IMR-90 (cell line): ENCODE measurements at regions not wholly inside any gene's neighbourhood (a gene's known extent, or its start where the extent isn't known, plus 50 kb on each side); places are given as distances from the start of the nearest gene placed in this dataset.
"Not testable (repeated sequence)": the region's sequence is repeated elsewhere in the genome, so short reads cannot be mapped to it uniquely, and the experiment has no call there.

ENCODE experiments used
- ATAC-seq: fragments of 200-7000 bp; cut with Tn5 transposase; 2 replicates; pipeline ENCODE4 v1.9.1; 2020; ENCODE audit warnings: low read depth, mild to moderate bottlenecking, moderate library complexity
- BruUV-seq: library from RNA; stranded (reverse); fragments of 400-500 nt; replicated peaks from 2 replicates; lab custom pipeline; 2021; lab: Mats Ljungman, UMichigan
- CTCF ChIA-PET: fragments of 300-600 bp; formaldehyde crosslinking; extraction: SDS; loops from one replicate; lab custom pipeline; 2021; ENCODE audit warnings: antibody characterized with exemption; lab: Yijun Ruan, JAX
- POLR2A ChIA-PET: fragments of 300-600 bp; sonication (Branson Sonifier 250); formaldehyde crosslinking; loops from one replicate; lab custom pipeline; 2022; ENCODE audit warnings: antibody characterized with exemption; ENCODE audit not compliant: unreplicated experiment; lab: Charles Lee
- DNase-seq: peaks from one replicate; pipeline ENCODE4 v3.0.0; 2013
- H2AFZ ChIP-seq: replicated peaks from 2 replicates; pipeline ENCODE3; 2013; ENCODE audit warnings: low read length, mild to moderate bottlenecking; ENCODE audit not compliant: poor library complexity
- H2AK5ac ChIP-seq: 2 replicates; pipeline ENCODE4 v1.6.1; 2013; ENCODE audit warnings: low read depth, low read length, inconsistent platforms
- H2AK9ac ChIP-seq: replicated peaks from 2 replicates; pipeline ENCODE3; 2013; ENCODE audit warnings: mild to moderate bottlenecking, low read depth, low read length, moderate library complexity; ENCODE audit not compliant: poor library complexity
- H2BK120ac ChIP-seq: 2 replicates; pipeline ENCODE4 v1.6.1; 2013; ENCODE audit warnings: low read depth, low read length, inconsistent platforms
- H2BK15ac ChIP-seq: 3 replicates; pipeline ENCODE4 v1.6.1; 2013; ENCODE audit warnings: low read depth, low read length, inconsistent platforms
- H2BK20ac ChIP-seq: 2 replicates; pipeline ENCODE4 v1.6.1; 2013; ENCODE audit warnings: low read depth, mild to moderate bottlenecking, inconsistent platforms, low read length, moderate library complexity
- H2BK5ac ChIP-seq: 2 replicates; pipeline ENCODE4 v1.6.1; 2013; ENCODE audit warnings: mild to moderate bottlenecking, low read depth, low read length, inconsistent platforms; ENCODE audit not compliant: poor library complexity, severe bottlenecking
- H3K14ac ChIP-seq: replicated peaks from 2 replicates; pipeline ENCODE4 v1.6.1; 2013; ENCODE audit warnings: low read depth, low read length, inconsistent platforms
- H3K18ac ChIP-seq: 2 replicates; pipeline ENCODE4 v1.6.1; 2013; ENCODE audit warnings: low read depth, low read length, control low read depth
- H3K23ac ChIP-seq: 2 replicates; pipeline ENCODE4 v1.6.1; 2013; ENCODE audit warnings: low read depth, low read length, inconsistent platforms
- H3K27ac ChIP-seq: 2 replicates; pipeline ENCODE4 v1.5.1; 2013; ENCODE audit warnings: mild to moderate bottlenecking, control low read depth, low read length; ENCODE audit not compliant: insufficient read depth
- H3K27me3 ChIP-seq: 2 replicates; pipeline ENCODE4 v1.6.1; 2013; ENCODE audit warnings: low read length; ENCODE audit not compliant: control insufficient read depth, insufficient read depth
- H3K36me3 ChIP-seq: 2 replicates; pipeline ENCODE4 v1.6.1; 2013; ENCODE audit warnings: low read length, mixed read lengths; ENCODE audit not compliant: control insufficient read depth, insufficient read depth
- H3K4ac ChIP-seq: 2 replicates; pipeline ENCODE4 v1.6.1; 2013; ENCODE audit warnings: low read depth, low read length, inconsistent platforms
- H3K4me1 ChIP-seq: 2 replicates; pipeline ENCODE4 v1.6.1; 2013; ENCODE audit warnings: low read length, mixed read lengths; ENCODE audit not compliant: control insufficient read depth, insufficient read depth
- H3K4me2 ChIP-seq: 2 replicates; pipeline ENCODE4 v1.6.1; 2013; ENCODE audit warnings: low read depth, mild to moderate bottlenecking, control low read depth, low read length, moderate library complexity
- H3K4me3 ChIP-seq: 2 replicates; pipeline ENCODE4 v1.5.1; 2013; ENCODE audit warnings: low read depth, mild to moderate bottlenecking, control low read depth, low read length, moderate library complexity; ENCODE audit not compliant: insufficient read depth
- H3K56ac ChIP-seq: 2 replicates; pipeline ENCODE4 v1.6.1; 2013; ENCODE audit warnings: low read length, inconsistent platforms; ENCODE audit not compliant: insufficient read depth; ENCODE audit errors: extremely low read depth
- H3K79me1 ChIP-seq, 2 experiments: 2 replicates each; pipeline ENCODE4 v1.6.1; 2013; ENCODE audit warnings: low read length in 2 of 2, inconsistent platforms in 1 of 2, low read depth in 1 of 2
- H3K9ac ChIP-seq: 2 replicates; pipeline ENCODE4 v1.6.1; 2013; ENCODE audit warnings: low read depth, low read length, control low read depth
- H3K9me1 ChIP-seq: 2 replicates; pipeline ENCODE4 v1.6.1; 2013; ENCODE audit warnings: low read length, inconsistent platforms; ENCODE audit not compliant: insufficient read depth
- H3K9me3 ChIP-seq: 2 replicates; pipeline ENCODE4 v1.6.1; 2013; ENCODE audit warnings: low read length; ENCODE audit not compliant: control insufficient read depth, insufficient read depth
- H4K20me1 ChIP-seq: 2 replicates; pipeline ENCODE4 v1.6.1; 2013; ENCODE audit warnings: low read length, inconsistent platforms; ENCODE audit not compliant: insufficient read depth
- H4K5ac ChIP-seq: 2 replicates; pipeline ENCODE4 v1.6.1; 2013; ENCODE audit warnings: mild to moderate bottlenecking, low read depth, low read length, control low read depth
- H4K8ac ChIP-seq, 2 experiments: 2 replicates each; pipeline ENCODE4 v1.6.1; 2013; ENCODE audit warnings: low read depth in 2 of 2, low read length in 2 of 2, control low read depth in 1 of 2, inconsistent platforms in 1 of 2
- H4K91ac ChIP-seq: 2 replicates; pipeline ENCODE4 v1.6.1; 2013; ENCODE audit warnings: low read depth, low read length, inconsistent platforms; ENCODE audit not compliant: insufficient read depth
- WGBS, 2 experiments: methylation state at CpG; one replicate each; pipeline versions ENCODE4 v1.1.5 to v1.1.7; 2013; ENCODE audit warnings: missing lambda C conversion rate in 2 of 2; ENCODE audit not compliant: insufficient read length in 1 of 2; ENCODE audit errors: extremely low coverage in 2 of 2; 5-methylcytosine and 5-hydroxymethylcytosine counted together
- dilution Hi-C: fragments of 300-500 bp; cut with HindIII; formaldehyde crosslinking; loops from one replicate; pipeline ENCODE4 v1.14.3; 2018; ENCODE audit warnings: low sequenced_read_pairs; ENCODE audit not compliant: unreplicated experiment
- in situ Hi-C: fragments of 300-500 bp; cut with MboI; formaldehyde crosslinking; loops from 3 replicates; pipeline ENCODE4 v1.14.3; 2019; ENCODE audit warnings: low sequenced_read_pairs, inconsistent platforms, mixed read lengths
- intact Hi-C: fragments of 100-400 bp; cut with micrococcal nuclease; formaldehyde crosslinking; loops from 2 replicates; pipeline ENCODE4 v1.10.0; 2022

GRCh38 chr5:39687924-39688323 is 263.1 kb upstream of the DAB2 start:
- in situ Hi-C loops, result not testable (repeated sequence)

More at GRCh38 chr5:39687924-39688323, 263.1 kb upstream of the DAB2 start:
- H2BK5ac ChIP-seq, H3K27me3 ChIP-seq, H2AFZ ChIP-seq, ATAC-seq, H3K9ac ChIP-seq, DNase-seq, CTCF ChIA-PET, H3K18ac ChIP-seq, H3K27ac ChIP-seq, H3K36me3 ChIP-seq, H3K14ac ChIP-seq, H2BK20ac ChIP-seq, H3K79me1 ChIP-seq, H2AK9ac ChIP-seq, H3K9me3 ChIP-seq, POLR2A ChIA-PET, H3K9me1 ChIP-seq, H3K4me3 ChIP-seq, intact Hi-C loops, dilution Hi-C loops, H3K56ac ChIP-seq, BruUV-seq, H4K8ac ChIP-seq, H4K20me1 ChIP-seq, H3K4ac ChIP-seq, H4K5ac ChIP-seq, H2AK5ac ChIP-seq, H2BK120ac ChIP-seq, H2BK15ac ChIP-seq, H4K91ac ChIP-seq, H3K4me2 ChIP-seq, H3K4me1 ChIP-seq, H3K23ac ChIP-seq: not testable (repeated sequence)
- WGBS, 2 experiments, result 92% methylated on average over 2 of the region's 8 CpGs; no CpG with 5 or more reads in 1 of the 2 experiments
